Glomerular visceral epithelial cell (primary cell): ENCODE measurements at regions not wholly inside any gene's neighbourhood (a gene's known extent, or its start where the extent isn't known, plus 50 kb on each side); places are given as distances from the start of the nearest gene placed in this dataset.
"Not testable (repeated sequence)": the region's sequence is repeated elsewhere in the genome, so short reads cannot be mapped to it uniquely, and the experiment has no call there.

Experiments
- DNase-seq: peaks from one replicate; pipeline ENCODE4 v3.0.0-alpha.2; 2016; ENCODE audit errors: extremely low spot score

- no peak for DNase-seq
Measured at GRCh38 chr7:145471883-145472282, 636.0 kb upstream of the TPK1 start.

- no peak for DNase-seq
Measured at GRCh38 chr7:145464287-145464686, 628.4 kb upstream of the TPK1 start.

GRCh38 chr7:145462463-145462862 lies 626.6 kb upstream of the TPK1 start:
- DNase-seq, result no peak

GRCh38 chr7:145434811-145435210 lies 599.0 kb upstream of the TPK1 start:
- DNase-seq, result no peak

- no peak for DNase-seq
Measured at GRCh38 chr7:145431834-145432233, 596.0 kb upstream of the TPK1 start.

- not testable (repeated sequence) for DNase-seq
Measured at GRCh38 chr7:145418481-145418880, 582.6 kb upstream of the TPK1 start.

GRCh38 chr7:145411066-145411465 lies 575.2 kb upstream of the TPK1 start:
- no peak for DNase-seq

GRCh38 chr7:145398758-145399157 lies 562.9 kb upstream of the TPK1 start:
- DNase-seq, result no peak

- no peak for DNase-seq
Measured at GRCh38 chr7:145394126-145394525, 558.3 kb upstream of the TPK1 start.

- no peak for DNase-seq
Measured at GRCh38 chr7:145382762-145383161, 546.9 kb upstream of the TPK1 start.

- DNase-seq, result no peak
Measured at GRCh38 chr7:145378197-145378596, 542.3 kb upstream of the TPK1 start.

GRCh38 chr7:145360511-145361100 lies 524.8 kb upstream of the TPK1 start:
- no peak for DNase-seq

- no peak for DNase-seq
Measured at GRCh38 chr7:145350334-145350733, 514.5 kb upstream of the TPK1 start.

- DNase-seq, result not testable (repeated sequence)
Measured at GRCh38 chr7:145349452-145349851, 513.6 kb upstream of the TPK1 start.

GRCh38 chr7:145347271-145347670 lies 511.4 kb upstream of the TPK1 start:
- no peak for DNase-seq

- DNase-seq, result no peak
Measured at GRCh38 chr7:145339319-145339718, 503.5 kb upstream of the TPK1 start.

- no peak for DNase-seq
Measured at GRCh38 chr7:145331522-145331921, 495.7 kb upstream of the TPK1 start.

- no peak for DNase-seq
Measured at GRCh38 chr7:145331076-145331475, 495.2 kb upstream of the TPK1 start.

GRCh38 chr7:145327646-145328045 lies 491.8 kb upstream of the TPK1 start:
- no peak for DNase-seq

- DNase-seq, result no peak
Measured at GRCh38 chr7:145324081-145324480, 488.2 kb upstream of the TPK1 start.

- DNase-seq, result no peak
Measured at GRCh38 chr7:145313551-145313950, 477.7 kb upstream of the TPK1 start.

GRCh38 chr7:145293754-145294153 lies 457.9 kb upstream of the TPK1 start:
- DNase-seq, result no peak

GRCh38 chr7:145293228-145293701 lies 457.4 kb upstream of the TPK1 start:
- no peak for DNase-seq

- DNase-seq, result no peak
Measured at GRCh38 chr7:145289384-145289783, 453.5 kb upstream of the TPK1 start.
